ENCODE measurements at regions not wholly inside any gene's neighbourhood (a gene's known extent, or its start where the extent isn't known, plus 50 kb on each side); places are given as distances from the start of the nearest gene placed in this dataset.

DNA sequence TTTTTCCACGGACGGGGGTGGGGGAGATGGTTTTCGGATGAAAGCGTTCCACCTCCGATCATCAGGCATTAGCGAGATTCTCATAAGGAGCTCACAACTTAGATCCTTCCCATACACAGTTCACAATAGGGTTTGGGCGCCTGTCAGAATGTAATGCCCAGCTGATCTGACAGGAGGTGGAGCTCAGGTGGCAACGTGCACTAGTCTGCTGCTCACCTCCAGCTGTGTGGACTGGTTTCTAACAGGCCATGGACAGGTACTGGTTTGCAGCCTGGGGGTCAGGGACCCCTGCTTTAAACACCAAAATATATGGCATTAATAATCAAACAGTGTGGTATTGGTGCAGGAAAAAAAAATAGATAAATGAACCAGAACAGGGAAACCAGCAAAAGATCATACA is 157.5 kb upstream of the NLRP1 start:
- Histone ChIP-seq H2BK20ac (ENCODE audit: low read depth, low read length, poor library complexity, severe bottlenecking) (no peak overlapping the region), H3K4me2 (ENCODE audit: insufficient read depth, insufficient read length, low read length) (no peak overlapping the region), H2BK120ac (ENCODE audit: low read depth, low read length, poor library complexity, severe bottlenecking) (no peak overlapping the region), H3K9me3 (ENCODE audit: control insufficient read depth, low read depth, low read length) (no peaks in the 10 kb centered on the region), H2BK15ac (ENCODE audit: low read depth, low read length) (no peak overlapping the region), H2AK5ac (ENCODE audit: insufficient read length, low read length) (no peak overlapping the region), H3K56ac (ENCODE audit: insufficient read length, low read depth, low read length) (no peak overlapping the region), H3K14ac (ENCODE audit: insufficient read depth, low read length) (no peak overlapping the region), H2BK5ac (ENCODE audit: insufficient read length, low read length) (no peak overlapping the region), H3K23me2 (ENCODE audit: insufficient read length, low read depth, low read length, poor library complexity, severe bottlenecking) (no peaks in the 10 kb centered on the region), H3K27ac (ENCODE audit: insufficient read length, low read depth, low read length) (no peak overlapping the region), H2BK12ac (ENCODE audit: insufficient read length, low read depth, low read length) (no peak overlapping the region), H3T11ph (ENCODE audit: low read length) (no peak overlapping the region), H3K9ac (ENCODE audit: extremely low read depth, insufficient read length, low read length) (no peak overlapping the region), H3K4me1 (ENCODE audit: insufficient read depth, low read length) (no peaks in the 10 kb centered on the region), H3K79me2 (ENCODE audit: insufficient read depth, low read length) (no peaks in the 10 kb centered on the region), H4K91ac (ENCODE audit: insufficient read length, low read depth, low read length) (no peak overlapping the region), H3K79me1 (ENCODE audit: insufficient read depth, low read depth, low read length, poor library complexity, severe bottlenecking) (no peaks in the 10 kb centered on the region), H4K8ac (replicated peaks; ENCODE audit: insufficient read length, low read depth, low read length) (no peak overlapping the region), H3K18ac (ENCODE audit: insufficient read length, low read depth, low read length) (no peak overlapping the region), H3K4ac (ENCODE audit: low read depth, low read length) (no peak overlapping the region), H3K23ac (ENCODE audit: insufficient read length, low read depth, low read length) (no peak overlapping the region), H3K27me3 (ENCODE audit: insufficient read depth, low read length) (no peaks in the 10 kb centered on the region), H4K20me1 (ENCODE audit: control insufficient read depth, insufficient read depth, insufficient read length) (no peaks in the 10 kb centered on the region), H4K5ac (ENCODE audit: insufficient read length, low read depth, low read length) (no peak overlapping the region), H2AFZ (ENCODE audit: low read length) (no peak overlapping the region)
- Mint-ChIP-seq H3K36me3 (ENCODE audit: insufficient read depth in 1 of 3, low read depth in 3 of 3) (no peaks in the 10 kb centered on the region), H3K27ac (no peak overlapping the region), H3K4me1 (peaks cover 5% of the 10 kb centered on the region in 2 experiments), H3K27me3 (ENCODE audit: low read depth) (peaks cover 1% of the 10 kb centered on the region; the same call in 1 of the 2 replicates), H3K4me3 (no peak overlapping the region), H3K9me3 (no peaks in the 10 kb centered on the region; a peak in 1 of 5 replicates)
- TF ChIP-seq CTCF (conservative IDR thresholded peaks at IDR 0.05), result no peak
- no peak for DNase-seq
- no CpG with 5 or more reads among the region's 8 CpGs for WGBS (ENCODE audit: extremely low coverage, insufficient read length, low lambda C conversion rate)
